ENCODE measurements at regions not wholly inside any gene's neighbourhood (a gene's known extent, or its start where the extent isn't known, plus 50 kb on each side); places are given as distances from the start of the nearest gene placed in this dataset.

DNA sequence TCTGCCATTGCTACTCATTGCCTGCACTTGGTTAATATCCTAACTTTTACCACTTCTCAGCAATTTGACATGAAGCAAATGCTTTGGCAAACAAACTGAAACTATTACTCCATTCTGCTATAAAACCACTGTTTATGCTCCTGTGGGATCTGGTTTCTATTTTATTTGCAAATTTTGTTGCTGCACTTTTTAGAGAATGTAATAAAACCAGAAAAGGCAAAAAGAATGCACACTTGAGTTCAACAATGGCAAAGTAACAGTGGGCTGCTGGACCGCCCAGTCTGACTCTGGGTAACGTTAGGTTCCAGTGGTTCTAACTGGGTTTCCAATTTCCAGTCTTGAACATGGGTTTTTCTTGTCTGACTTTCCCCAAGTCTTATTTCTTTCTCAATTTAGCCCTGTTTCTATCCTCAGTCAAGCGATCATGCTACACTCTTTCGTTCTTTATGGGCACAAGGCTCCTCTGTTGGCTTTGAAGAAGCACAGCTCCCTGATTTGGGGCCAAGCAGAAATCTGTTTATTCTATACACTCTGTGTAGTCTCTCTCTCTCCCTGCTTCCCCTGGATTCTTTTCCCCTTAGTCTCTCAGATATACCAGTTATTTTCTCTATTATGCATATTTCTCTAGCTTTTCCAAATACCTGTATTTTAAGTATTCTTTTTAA is 129.2 kb upstream of the FAM3C start:
- no peak for DNase-seq (ENCODE audit: low read depth in 2 of 2)

DNA sequence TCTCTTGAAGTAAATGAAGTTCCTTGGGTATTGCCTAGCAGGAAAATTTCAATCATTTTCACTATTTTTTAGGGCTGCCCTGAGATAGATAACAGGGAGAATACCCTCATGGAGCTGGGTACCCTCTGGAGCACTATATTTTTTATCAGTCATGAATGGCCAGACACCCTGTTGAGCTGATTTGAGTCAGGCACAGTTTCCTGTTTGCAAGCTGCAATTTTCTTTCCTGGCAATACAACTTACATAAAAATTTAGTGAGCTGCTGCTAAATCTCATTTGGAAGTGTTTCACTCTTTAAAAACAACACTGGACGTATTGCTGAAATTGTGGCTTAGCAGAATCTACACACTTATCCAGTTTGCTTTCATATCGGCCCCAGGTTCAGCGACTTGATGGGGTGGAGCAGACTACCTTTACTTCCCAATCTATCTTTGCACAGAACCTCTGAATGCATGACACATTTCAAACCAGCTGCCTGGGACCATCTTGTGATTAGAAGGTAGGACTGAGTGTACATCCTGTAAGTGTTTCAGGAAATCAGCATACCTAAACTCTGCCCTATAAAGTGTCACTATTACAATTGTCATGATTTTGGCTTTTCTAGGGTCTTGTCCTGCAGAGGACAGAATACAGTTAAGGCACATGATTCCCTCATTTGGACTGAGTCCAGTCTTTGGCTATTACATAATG is 125.7 kb upstream of the FAM3C start:
- DNase-seq (ENCODE audit: low read depth in 2 of 2) = no peak

DNA sequence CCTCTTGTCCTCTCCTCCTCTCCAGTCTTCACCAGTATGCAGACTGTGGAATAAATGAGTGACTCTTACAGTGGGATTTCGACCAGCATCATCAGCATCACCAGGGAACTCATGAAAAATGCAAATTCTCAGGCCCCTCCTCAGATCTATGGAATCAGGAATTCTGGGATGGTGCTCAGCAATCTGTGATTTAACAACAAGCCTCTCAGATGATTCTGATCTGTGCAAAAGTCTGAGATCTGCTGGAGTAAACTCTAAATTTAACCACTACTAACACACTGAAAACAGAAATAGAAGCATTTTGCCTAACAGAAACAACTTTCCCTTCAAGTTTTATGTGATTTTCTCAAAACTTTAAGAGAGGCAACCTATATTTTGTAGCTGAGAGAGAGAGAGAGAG is 124.8 kb upstream of the FAM3C start:
- DNase-seq (ENCODE audit: low read depth in 2 of 2) = no peak

DNA sequence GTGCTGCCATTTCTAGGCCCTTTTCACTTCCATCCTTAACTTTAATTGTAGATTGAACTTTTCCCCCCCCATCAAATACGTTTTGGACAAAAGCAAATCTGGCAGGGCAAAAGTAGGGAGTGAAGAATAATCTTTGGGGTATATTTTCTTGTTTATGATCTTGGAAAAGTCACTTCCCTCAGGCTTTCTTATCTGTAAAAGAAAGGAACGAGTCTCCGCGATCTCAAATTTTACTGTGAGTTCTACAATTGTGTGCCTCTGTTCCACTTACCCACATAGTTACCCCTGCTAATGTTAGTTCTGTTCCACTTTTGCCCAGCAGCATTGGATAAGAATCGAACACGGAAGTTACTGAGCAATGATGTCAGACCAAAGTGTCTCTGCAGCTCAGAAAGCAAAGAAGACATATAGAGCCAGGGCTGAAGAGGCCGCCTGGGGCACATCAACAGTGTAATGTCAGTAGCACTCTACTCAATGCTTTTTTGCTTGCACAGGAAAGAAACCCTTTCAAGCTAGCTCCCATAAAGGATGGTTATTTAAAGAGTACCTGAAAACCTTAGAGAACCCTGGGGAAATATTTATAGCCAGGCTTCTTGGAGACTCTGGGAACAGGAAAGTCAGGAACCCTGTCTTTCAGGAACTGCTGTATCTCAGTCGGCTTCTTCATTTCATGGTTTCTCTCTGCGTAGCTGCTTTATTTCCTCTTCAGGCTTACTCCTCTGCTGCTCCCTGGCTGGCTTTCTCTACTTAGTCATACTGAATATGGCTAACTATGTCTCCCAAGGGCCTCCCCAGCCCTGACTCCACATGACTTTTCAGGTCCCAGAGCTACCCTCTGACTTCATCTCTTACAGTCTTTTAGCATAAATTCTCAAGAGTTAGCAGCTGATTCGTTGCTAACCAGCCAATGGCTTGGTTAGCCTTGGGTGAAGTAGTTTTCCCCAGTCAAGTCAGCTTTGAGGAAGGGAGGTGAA is 123.7 kb upstream of the FAM3C start:
- no peak for DNase-seq (ENCODE audit: low read depth in 2 of 2)

DNA sequence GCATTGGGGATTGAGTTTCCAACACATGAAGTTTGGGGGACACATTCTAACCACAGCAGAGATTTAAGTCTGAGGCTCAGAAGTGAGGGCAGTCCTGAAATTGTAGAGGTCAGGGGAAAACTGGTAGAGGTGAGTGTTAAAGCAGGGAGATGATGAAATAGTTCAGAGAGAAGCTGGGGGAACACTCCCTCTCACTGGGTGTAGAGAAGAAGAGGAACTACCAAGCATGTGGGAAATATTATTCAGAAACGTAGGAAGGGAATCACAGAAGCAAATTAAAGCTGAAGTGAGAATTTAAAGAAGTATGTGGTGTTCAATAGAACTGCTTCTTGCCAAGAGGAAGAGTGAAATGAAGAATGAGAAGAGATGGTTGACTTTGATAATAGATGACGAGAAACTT is 121.5 kb upstream of the FAM3C start:
- no peak for DNase-seq (ENCODE audit: low read depth in 2 of 2)

DNA sequence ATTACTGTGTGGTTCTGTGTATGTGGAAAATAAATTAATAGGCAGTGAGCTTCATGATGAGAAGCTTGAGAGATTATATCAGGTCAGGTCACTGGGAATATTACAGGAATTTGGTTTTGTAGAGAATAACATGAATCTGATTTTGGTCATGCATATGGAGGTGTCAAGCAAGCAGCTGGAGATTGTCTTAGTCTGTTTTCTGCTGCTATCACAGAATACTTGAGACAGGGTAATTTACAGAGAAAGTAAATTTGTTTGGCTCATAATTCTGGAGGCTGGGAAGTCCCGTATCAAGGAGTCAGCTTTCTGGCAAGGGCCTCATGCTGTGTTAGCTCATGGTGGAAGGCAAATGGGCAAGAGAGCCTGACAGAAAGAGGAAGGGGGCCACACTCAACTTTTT is 120.7 kb upstream of the FAM3C start:
- no peak for DNase-seq (ENCODE audit: low read depth in 2 of 2)

DNA sequence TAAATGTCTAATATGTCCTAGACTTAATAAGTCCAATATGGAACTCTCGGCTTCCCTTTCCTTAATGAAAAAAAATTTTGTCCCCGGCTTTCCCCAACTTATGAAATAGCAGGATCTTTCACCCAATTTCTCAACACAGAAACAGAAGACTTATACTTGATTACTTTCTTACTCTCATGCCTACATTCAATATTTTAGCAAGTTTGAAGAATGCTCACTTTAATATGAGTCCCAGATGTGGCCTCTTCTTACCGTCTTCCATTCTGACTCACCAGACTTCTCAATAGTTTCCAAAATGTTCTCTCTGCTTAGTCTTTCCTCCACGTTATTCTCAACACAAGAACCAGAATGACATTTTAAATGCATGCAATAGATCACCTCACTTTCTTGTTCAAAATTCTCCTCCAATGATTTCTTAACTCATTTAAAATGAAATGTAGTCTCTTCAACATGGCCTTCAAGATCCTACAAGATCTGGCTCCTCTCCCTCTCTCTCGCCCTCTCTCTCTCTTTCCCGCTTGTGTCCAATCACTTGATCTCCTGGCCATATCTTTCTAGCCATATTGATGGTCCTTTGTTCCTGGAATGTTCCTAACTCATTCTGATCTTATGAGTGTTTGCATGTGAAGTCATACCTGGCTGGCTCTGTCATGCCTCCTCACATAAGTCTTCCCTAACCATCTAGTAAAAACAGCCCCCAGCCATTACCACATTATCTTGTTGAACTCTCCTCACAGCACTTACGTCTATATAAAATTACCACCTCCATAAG is 119.7 kb upstream of the FAM3C start:
- DNase-seq (ENCODE audit: low read depth in 2 of 2) = no peak

DNA sequence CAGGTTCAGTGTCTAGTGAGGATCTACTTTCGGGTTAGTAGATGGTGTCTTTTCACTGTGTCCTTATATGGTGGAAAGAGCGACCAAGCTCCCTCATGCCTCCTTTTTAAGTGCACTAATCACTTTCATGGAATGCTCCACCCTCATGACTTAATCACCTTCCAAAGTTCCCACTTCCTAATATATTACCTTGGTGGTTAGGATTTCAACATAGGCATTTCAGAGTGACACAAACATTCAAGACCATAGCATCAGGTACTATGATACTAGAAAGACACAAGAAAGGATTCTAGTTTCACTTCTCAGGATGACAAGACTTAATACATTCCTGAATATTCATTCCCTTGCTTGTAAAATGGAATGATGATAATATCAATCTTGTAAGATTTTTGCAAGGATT is 119.1 kb upstream of the FAM3C start:
- no peak for DNase-seq (ENCODE audit: low read depth in 2 of 2)

DNA sequence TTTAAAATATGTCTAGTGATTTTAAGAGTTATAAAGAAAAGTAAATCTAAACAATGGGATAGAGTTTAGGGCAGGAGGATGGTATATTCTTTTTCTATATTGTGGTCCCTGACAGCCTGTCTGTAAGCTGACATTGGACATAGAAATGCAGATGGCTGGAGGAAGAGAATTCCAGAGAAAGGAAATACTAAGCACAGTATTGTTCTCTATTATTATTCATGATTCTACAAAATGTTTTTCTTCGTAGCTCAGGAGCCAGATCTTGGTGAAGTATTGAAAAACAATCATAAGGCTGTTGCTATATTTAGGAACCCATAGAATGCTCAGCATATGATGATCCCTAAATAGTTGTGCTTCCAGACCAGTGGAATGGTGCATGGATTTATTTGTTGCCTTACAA is 117.0 kb upstream of the FAM3C start:
- DNase-seq (ENCODE audit: low read depth in 2 of 2) = no peak

DNA sequence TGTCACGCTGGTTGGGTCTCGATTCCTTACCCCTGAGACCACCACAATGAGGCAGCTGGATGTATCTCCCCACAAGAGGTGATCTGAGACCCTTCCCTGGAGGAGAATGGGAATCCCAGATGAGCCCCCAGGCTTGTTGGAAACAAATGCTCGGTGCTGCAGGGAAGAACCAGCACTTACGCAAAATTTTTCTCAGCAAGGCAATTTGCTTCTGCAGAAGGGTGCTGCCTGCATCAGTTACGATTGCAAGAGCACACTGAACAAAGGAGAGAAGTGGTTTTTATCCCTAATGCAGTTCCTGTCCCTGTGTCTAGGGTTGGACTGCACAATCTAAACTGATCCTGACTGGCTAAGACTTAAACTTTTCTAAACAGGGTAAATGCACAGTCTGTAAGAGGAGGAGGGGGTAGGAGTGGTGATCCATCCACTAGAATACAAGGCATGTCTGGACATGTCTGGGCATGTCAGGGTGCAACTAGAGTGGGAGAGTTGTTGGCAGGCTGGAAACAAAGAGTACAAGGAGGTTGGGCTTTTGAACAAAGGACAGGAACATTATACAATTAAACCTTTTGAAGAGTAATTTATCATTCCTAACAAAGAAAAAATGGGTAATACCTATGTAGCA is 114.9 kb upstream of the FAM3C start:
- no peak for DNase-seq (ENCODE audit: low read depth in 2 of 2)

DNA sequence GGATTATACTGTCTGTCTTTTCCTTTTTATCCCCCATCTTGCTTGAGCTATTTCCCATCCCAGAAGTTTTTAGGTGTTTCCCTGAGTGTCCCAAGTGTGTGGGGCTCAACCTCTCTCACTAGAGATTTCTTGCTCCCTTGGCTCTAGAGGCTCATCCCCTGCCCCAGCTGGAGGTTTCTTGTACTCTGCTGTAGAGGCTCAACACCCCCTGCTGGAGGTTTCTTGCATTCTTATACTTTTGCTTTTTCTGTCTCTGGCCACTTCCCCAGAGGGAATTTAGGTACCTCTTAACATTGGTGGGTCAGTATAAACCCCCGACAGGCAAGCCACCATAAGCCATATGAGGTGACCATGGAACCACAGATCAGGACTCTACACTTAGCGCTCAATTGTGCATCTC is 114.2 kb upstream of the FAM3C start:
- DNase-seq (ENCODE audit: low read depth in 2 of 2) = no peak

DNA sequence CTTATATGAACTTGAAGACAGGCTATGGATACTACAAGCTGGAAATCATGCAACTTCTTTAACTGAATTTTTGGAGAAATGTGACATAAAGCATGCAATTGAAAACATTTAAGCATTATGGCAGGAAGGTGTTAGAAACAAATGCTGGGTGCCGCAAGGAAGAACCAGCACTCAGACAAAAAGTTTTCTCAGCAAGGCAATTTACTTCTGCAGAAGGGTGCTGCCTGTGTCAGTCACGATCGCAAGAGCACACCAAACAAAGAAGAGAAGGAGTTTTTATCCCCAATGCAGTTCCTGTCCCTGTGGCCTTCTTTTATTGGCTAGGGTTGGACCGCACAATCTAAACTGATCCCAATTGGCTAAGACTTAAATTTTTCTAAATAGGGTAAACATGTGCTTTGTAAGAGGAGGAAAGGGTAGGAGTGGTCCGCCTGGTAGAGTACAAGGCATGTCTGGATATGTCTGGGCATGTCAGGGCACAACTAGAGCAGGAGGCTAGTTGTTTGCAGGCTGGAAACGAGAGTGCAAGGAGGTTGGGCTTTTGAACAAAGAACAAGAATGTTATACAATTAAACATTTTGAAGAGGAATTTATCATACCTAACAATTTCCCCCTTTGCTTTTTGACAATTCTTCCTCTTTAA is 109.6 kb upstream of the FAM3C start:
- DNase-seq (ENCODE audit: low read depth in 2 of 2) = no peak

DNA sequence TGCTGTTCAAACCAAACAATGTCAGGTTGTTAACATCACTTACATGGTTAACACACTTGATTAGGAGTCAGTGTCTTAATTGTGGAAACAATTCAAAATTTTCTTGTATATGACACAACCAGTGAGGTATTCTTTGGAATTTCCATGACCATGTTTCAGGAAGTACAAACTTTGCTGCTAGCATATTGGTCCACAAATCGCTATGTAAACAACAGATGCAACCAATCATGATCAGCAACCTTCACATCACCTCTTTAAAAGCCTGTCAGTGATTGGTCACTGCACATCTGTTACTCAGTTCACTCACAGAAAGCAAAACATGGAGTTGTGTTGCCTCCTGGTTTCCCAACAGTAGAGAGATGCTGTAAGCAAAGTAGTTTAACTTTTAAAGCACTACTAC is 108.9 kb upstream of the FAM3C start:
- DNase-seq (ENCODE audit: low read depth in 2 of 2) = no peak

DNA sequence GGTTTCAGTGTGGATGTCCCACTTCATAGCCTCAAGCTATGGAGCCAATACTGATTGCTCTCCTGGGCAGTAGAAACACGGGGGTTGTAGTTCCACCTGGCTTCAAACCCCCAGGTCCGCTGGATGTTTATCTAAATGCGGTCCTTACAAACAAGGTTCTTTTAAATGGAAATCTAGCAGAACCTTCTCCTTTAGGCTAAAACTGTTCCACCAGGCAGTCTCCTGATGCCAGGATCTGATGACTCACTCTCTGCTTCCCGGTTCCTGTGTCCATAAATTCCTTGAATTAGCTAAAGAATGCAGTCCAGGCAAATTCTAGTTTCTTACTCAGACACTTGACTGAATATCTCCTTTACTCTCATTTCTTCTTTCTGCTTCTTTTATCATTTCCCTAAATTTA is 108.4 kb upstream of the FAM3C start:
- DNase-seq (ENCODE audit: low read depth in 2 of 2) = no peak

DNA sequence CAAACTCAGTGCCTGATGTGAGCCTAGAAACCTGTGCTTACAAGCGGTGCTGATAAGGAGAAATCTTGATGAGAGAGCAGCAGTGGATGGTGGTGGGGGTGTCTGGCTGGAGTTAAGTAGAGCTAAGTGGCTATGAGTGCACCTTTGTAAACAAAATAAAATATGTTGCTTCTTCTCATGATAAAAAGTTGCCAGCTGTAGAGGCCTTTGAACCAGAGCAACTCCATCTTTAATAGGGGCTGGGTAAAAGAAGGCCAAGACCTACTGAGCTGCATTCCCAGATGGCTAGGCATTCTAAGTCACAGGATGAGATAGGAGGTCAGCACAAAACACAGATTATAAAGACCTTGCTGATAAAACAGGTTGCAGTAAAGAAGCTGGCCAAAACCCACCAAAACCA is 107.6 kb upstream of the FAM3C start:
- DNase-seq (ENCODE audit: low read depth in 2 of 2) = no peak

DNA sequence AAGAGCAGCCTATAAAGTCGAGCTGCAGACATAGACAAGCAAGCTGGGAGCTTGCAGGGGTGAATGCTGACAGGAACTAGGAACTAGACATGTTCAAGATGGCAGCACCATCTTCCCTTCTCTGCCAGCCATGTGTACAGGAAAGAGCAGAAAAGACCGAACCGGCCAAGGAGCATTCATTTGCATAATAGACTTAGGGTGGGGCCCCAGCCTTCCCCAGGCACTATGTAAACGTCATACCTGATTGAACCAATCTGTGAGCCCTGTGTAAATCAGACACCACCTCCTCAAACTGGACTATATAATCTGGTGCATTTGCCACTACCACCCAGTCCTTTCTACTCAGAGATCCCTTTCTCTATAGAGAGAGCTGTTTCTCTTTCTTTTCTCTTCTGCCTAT is 106.9 kb upstream of the FAM3C start:
- no peak for DNase-seq (ENCODE audit: low read depth in 2 of 2)

DNA sequence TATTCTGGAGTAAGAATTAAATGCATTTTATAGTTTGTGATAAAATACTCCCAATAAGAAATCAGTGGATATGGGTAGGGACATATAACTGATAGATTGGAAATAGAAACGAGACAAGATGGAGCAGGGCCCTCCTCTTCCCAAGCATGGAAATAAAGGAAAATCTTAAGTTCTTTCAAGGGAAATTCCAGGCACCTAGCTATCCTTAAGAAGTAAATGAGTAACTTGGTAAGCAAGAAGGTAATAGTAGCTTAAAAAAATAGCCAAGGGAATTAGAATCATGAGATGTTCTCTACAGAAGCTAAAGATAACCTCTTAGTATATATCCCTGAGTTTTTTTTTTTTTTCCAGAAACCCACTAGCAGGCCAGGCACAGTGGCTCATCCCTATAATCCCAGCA is 105.5 kb upstream of the FAM3C start:
- DNase-seq (ENCODE audit: low read depth in 2 of 2) = no peak

DNA sequence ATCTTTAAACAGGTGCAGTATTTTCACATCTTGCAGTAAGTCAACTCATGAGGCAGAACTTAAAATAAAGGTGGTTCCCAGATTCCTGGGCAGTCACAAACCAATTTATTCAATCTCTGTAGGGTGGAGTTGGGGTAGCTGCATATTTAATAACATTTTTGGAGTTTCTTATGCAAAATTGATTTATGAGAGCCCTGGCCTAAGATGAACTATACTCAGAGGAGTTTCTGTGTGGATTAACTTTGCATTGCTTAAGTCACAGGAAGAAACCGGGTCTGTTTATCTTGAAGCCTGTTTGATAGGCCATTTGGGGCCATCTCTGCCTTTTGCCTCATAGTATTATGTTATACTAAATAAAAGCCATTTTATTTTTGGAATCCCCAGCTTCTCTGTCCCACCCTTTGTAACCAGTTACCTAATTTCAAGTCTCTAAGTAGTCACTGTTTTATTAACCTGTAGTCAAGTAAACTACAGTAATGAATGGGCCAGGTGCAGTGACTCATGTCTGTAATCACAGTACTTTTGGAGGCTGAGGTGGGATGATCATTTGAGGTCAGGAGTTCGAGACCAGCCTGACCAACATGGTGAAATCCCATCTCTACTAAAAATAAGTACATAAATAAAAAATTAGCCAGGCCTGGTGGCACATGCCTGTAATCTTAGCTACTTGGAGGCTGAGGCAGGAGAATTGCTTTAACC is 104.4 kb upstream of the FAM3C start:
- no peak for DNase-seq (ENCODE audit: low read depth in 2 of 2)

DNA sequence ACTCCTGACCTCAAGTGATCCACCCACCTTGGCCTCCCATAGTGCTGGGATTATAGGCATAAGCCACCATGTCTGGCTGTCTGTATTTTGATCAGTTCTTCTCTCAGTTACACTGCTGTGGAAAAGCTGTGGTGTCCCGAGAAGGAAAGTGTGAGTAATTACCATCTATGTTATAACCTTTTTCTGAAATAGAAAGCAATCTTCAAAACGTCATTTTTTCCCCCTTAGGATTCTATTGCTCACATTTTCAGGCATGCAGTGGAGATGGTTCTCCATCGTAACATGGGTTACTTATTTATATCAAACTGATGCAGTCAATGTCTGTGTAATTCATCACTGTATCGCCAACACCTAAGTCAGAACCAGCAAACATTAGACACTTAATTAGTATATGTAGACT is 103.5 kb upstream of the FAM3C start:
- no peak for DNase-seq (ENCODE audit: low read depth in 2 of 2)

DNA sequence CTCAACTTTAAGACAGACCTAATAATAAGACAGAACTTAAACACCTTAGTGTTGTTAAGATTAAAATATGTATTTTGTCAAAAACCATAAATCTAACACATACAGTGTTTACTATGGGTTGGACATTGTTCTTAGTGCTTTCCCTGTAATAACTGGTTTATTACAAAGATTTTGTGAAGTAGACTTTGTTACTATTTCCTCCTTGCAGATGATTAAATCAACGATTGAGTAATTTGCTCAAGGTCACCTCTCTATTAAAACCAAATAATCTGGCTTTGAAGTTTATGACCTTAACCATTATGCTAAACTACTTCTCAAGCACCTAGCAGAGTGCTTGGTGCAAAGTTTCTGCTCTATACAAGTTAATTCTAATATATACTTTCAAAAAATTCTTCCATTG is 102.7 kb upstream of the FAM3C start:
- no peak for DNase-seq (ENCODE audit: low read depth in 2 of 2)
